HG03095 (cell line): ENCODE measurements at regions not wholly inside any gene's neighbourhood (a gene's known extent, or its start where the extent isn't known, plus 50 kb on each side); places are given as distances from the start of the nearest gene placed in this dataset.

Experiments used
- ATAC-seq: cut with Tn5 transposase; IDR thresholded peaks from one replicate; pipeline ENCODE4 v1.9.1; 2021; ENCODE audit warnings: moderate library complexity; ENCODE audit not compliant: unreplicated experiment

GRCh38 chr14:89500303-89500702 is 83.3 kb upstream of the FOXN3 start:
- ATAC-seq, result no peak

- ATAC-seq, result no peak
Measured at GRCh38 chr14:89498878-89499277, 81.8 kb upstream of the FOXN3 start.

GRCh38 chr14:89495718-89496117 is 78.7 kb upstream of the FOXN3 start:
- ATAC-seq, result no peak

DNA sequence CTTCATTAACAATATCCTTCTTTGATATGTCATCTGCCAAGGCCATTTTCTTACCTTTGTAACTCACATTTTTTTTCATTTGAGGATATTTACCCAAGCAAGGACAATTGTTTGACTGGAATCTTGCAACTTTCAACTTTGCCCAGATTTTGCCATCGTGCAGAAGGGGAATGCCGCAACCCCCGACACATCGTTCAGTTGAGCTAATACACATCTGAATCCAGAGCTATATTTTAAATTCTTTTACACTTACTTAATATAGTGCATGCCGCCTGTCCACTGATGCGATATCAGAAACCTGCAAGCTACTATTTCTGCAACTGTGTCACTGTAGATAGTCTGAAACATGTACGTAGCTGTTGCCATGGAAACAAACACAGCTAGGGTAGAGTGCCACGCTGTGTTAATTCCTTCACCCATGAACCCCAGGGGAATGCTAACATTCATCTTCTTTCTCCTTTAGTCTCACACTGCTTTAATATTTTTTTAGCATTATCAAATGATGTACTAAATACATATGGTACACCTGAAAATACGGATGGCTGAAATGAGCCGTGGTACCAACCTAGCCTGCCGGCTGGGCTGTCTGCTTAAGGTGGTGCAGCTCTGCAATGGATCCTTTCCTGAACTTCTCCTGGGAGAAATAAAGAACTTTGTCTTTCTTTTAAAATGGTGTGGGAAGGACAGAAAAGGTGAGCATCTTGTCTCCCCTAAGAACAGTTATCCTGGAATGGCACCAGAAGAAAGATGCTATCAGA is 77.0 kb upstream of the FOXN3 start:
- ATAC-seq, result peak; percentile 80

DNA sequence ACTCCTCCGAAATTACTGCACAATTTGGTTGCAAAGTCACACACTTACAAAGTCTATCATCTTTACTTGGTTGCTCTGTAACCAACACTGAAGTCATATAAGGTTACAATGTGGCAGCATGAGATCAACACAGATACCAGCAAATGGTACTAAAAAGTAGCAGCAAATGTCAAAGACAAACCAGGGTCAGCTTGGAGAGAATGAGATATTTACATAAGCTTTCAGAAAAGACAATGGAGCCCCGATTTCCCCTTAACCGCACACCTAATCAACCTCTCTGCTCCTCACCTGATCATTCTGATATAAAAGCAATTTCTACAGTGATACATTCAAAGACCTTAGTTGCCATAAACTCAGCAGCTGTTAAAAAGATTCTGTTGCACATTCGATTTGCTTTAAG is 76.4 kb upstream of the FOXN3 start:
- no peak for ATAC-seq

DNA sequence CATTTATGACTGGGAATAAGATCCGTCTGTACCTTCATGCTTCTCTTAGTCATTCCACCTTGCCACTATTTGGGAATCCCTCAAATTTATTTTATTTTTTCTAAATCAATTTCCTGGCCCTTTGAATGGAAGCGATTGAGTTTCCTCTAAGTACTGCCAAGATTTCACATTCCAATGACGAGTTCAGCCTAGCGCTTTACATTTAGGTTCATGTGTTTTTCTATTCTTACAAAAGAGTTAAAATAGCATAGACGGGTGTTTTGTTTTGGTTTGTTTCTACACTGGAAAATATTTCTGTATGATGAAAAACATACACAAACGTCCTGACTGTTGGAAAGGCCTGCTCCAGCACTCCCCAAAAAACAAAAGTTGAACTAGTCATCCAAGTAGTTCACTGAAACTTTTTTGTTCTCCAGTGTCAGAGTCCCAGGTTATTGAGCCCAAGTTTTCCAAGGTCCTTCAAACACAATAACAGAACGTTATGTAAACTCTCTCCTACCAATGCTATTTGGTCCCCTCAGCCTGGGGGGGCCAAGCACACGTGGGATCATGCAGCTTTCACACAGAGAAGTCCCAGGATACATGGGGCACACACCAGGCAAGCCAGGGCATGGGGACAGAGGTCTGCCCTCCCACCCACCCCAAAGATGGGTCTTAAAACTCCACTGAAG is 74.8 kb upstream of the FOXN3 start:
- ATAC-seq, result no peak

DNA sequence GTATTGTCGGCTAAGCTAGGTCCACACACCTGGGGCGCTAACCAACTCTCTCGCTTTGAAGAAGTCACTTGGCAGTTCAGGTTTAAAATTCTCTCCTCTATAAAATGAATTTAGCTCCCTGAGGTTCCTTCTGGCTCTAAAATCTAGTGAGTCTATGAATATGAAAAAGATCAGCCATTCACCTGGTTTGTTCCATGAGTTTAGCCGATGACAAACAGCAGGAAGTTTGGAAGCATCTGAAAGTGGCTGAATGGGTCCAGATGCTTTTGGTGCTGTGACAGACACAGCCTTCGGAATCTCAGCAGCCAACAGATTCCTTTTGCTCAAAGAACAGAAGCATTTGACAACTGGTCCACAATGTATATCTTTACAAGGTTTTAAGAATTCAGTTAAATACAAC is 73.4 kb upstream of the FOXN3 start:
- ATAC-seq, result no peak

DNA sequence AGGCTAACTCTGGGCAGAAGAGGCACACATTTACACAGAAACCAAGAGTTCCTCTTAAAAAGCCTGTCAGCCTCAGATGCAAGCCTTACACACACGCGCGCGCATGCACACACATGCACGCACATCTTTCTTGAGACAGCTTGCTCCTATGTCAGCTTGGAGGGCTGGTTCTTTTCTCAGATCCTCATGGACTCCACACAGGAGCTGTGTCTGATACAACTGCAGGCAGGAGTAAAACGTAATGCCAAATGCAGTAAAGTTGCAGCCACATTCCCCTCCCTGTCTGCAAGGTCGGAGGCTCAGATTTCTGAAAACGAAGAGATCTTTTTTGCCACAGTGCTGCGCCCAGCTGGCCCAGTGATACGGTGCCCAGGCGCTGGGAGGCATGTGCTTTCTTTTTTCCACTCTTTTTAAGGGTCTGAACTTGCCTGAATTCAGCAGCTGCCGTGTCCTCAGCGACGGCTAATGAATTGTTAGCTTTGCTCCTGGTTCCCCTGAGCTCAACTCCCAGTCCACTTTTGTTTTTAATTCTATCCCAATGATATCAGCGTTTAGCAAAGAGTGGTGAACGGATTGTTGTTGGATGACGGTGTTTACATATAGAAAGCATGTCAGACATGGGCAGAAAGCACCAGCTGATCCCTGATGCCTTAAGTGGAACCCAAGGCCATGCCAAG is 72.9 kb upstream of the FOXN3 start:
- ATAC-seq, result no peak

GRCh38 chr14:89486961-89487360 is 69.9 kb upstream of the FOXN3 start:
- ATAC-seq, result no peak

DNA sequence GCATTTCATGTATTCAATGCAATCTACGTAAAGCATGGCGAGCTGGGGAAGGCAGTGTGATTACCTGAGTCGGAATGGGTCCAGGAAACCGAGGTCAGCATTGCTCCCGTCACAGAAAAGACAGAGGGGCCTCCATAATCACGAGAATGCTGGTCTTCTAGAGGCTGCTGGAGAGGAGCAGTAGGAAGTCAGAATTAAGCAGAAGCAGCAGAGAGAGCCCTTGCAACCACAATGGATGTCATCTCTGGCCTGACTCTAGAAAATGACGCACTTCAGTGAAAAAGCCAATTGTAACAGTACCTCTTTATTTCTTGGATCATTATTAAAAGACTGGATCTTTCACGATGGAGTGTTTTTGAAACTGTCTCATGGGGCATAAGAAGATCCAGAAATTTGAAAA is 69.5 kb upstream of the FOXN3 start:
- ATAC-seq, result no peak

DNA sequence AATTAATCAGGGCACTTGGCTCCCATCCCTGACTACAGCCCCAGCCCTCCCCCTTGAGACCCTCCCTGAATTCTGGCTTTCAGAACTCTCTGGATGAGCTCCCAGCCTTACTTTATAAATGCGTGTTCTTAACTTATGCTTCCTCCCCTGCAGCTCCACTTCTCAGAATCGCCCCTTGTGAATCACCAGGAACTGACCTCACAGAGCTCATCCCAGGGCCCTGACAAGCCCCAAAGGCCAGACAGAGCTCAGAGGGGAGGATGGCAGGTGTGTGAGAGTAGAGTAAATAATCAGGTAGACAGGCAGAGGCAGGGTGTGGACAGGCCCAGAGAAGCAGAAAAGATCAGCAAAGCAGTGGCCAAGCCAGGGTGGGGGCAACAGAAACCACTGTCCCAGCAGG is 68.2 kb upstream of the FOXN3 start:
- no peak for ATAC-seq

DNA sequence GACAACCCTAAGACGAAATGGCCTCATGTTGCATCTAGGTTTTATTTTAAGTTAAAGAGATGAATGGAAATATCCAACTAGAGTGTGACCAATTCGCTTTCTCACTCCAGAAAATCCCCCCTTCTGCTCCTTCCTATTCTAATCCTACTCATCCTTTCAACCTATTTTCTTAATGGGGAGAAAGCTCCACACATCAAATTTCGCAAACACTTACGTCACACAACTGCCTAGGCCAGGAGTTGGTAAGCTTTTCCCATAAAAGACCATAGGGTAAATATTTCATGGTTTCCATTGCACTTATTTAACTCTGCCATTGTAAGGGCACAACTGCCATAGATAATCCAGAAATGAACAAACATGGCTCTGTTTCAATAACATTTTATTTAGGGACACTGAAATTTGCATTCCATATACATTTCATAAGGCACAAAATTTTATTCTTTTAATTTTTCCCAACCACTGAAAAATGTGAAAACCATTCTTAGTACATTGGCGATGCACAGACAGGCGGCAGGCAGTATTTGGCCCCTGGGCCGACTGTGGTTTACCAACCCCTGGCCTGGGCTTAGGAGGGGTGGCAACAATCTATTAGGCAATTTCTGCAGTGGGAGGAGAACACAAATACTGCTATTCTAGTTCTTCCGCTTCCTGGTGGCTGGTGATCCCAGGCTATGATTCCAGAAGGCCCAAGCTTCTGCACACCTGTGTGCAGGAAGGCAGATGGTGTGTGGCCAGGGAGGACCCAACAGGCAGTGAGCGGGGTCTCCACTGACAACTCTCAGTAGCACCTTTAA is 67.2 kb upstream of the FOXN3 start:
- ATAC-seq, result no peak

- ATAC-seq, result no peak
Measured at GRCh38 chr14:89481196-89481595, 64.2 kb upstream of the FOXN3 start.

GRCh38 chr14:89480278-89480677 is 63.2 kb upstream of the FOXN3 start:
- ATAC-seq, result no peak

- ATAC-seq, result no peak
Measured at GRCh38 chr14:89479802-89480201, 62.8 kb upstream of the FOXN3 start.

GRCh38 chr14:89477391-89477790 is 60.4 kb upstream of the FOXN3 start:
- ATAC-seq, result no peak

GRCh38 chr14:89476354-89476896 is 59.4 kb upstream of the FOXN3 start:
- no peak for ATAC-seq

DNA sequence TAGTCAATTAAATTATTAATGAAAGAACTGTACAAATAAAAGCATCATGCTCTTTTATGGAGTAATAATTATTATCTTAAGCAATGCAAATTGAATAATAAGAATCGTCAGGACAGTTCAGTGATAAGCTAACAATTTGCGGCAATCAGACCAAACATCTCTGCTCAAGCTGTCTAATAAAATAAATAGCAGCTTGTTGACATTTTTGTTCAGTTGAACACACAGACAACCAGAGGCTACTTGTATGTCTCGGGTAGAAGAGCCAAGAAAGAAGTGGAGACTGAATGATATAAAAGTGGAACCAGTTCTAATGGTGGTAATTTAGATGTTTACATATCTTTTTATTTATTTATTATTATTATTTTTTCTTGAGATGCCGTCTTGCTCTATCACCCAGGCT is 57.4 kb upstream of the FOXN3 start:
- no peak for ATAC-seq

DNA sequence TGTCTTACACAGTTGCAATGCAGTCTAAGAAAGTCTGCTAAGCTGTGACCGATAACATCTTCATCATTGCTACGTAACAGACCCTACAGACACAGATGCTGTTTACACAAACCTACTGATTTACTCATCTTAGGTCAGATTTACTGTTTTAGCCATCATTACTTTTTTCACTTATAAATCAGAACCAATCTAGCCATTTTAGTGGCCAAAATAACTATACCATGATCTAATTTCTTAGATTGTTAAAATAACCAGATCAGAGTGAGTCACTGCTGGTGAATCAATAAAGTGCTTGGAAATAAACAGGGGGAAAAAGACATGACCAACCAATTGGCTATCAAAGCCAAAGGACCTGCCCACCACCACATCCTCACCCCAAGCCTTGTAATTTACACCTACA is 57.0 kb upstream of the FOXN3 start:
- ATAC-seq, result no peak

GRCh38 chr14:89473569-89473968 is 56.5 kb upstream of the FOXN3 start:
- no peak for ATAC-seq

DNA sequence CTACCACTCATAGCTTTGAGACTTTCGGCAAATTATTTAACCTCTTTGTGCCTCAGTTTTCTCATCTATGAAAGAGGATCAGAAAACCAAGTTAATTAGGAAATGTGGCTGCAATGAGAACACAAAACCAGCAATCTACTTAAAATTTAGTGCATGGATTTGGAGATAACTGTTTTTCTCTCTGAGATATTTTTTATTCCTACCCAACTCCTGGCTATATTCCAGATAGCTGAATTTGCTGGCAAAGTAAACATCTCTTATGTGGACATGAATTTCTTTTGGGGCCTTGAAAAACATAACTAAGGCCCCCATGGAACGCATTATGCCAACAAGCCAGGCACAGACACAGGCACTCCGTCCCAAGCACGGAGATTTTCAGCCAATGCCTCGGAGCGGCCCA is 53.4 kb upstream of the FOXN3 start:
- ATAC-seq, result no peak
